ENCODE measurements at regions not wholly inside any gene's neighbourhood (a gene's known extent, or its start where the extent isn't known, plus 50 kb on each side); places are given as distances from the start of the nearest gene placed in this dataset.
"Not testable (repeated sequence)": the region's sequence is repeated elsewhere in the genome, so short reads cannot be mapped to it uniquely, and the experiment has no call there.

DNA sequence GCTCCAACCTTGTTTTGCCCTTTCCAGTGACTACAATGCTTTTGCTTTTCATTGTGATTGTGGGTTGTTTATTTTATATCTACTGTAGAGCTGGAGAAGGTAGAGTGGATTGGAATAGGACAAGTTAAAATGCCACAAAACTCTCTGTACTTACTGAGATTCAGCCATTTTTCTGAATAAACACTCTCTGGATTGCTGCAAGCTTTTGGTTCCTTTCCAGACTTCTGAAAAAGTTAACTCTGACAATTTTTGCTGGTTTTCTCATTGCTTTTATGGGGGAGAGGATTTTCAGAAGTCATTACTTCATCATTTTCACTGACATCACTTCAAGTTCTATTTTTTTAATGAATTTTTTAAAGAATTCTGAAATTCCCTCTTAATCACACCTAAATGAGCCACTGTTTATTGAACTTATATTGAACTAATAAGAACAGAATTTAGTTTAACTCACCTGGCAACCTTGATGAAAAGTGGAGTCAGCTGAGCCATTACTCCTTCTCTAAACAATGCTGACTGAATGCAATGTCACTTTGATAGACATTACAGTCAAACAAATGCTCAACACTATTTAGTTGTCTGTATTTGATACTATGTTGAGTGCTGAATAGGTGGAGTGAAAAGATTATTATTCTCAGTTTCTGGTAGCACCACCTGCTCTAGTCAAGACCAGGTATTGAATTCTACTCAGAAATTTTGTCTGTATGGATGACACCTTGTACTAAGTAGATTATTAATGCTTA, 303.5 kb downstream of the DLEU7 start:
- DNase-seq, result no peak

DNA sequence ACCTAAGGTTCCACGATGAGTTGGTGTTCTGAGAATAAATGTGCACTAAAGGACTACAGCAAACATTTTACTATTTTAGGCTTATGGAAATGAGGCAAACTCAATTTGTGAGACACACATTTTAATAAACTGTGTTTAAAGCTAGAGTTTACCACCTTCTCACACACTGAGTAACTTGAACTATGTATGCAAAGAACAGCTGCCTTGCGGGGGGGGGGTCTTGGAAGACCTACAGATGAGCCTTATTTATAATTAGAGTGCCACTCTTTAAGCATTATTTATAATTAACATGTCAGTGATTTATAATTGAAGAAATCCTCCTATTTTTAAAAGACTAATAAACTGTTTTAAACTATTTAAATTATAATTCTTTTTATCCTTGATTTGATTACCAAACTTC, 300.4 kb downstream of the DLEU7 start:
- DNase-seq, result no peak

DNA sequence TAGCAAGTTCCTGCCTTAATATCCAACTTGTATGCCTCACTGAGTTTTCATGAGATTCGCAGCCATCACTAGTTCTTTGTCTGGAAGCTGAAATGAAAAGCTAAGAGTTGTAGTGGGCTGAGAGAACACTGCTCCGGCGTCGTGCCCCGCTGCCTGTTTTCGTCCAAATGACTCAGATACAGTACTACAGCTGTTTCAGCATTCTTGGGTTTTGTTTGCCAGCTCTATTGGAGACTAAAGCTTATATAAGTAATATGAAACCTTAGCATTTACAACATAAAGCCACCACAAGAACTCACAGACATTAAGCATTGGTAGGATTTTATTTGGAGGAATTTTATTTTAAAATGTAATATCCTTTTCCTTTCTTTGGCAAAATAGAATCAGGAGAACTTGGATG, 299.7 kb downstream of the DLEU7 start:
- DNase-seq, result no peak

DNA sequence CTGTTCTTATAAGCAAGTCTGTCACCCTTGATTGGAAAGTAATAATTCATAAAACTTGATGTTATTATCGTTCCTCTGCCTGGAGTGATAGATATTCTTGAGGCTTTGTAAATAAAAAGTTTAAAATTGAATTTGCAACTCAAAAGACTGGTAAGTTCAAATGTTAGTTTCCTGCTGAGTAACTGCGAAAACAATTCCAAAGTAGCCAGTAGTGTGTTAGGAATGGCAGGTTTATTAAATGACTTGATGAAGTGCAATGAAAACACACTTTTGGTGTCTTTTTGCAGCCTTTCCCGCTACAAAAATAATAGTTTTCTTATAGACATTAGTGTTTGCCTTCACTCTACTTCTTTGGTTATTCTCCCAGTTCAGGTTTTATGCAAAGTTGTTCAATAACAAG, 299.3 kb downstream of the DLEU7 start:
- no peak for DNase-seq

DNA sequence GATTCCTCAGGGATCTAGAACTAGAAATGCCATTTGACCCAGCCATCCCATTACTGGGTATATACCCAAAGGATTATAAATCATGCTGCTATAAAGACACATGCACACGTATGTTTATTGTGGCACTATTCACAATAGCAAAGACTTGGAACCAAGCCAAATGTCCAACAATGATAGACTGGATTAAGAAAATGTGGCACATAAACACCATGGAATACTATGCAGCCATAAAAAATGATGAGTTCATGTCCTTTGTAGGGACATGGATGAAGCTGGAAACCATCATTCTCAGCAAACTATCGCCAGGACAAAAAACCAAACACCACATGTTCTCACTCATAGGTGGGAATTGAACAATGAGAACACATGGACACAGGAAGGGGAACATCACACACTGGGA, 296.3 kb downstream of the DLEU7 start:
- DNase-seq, result not testable (repeated sequence)

DNA sequence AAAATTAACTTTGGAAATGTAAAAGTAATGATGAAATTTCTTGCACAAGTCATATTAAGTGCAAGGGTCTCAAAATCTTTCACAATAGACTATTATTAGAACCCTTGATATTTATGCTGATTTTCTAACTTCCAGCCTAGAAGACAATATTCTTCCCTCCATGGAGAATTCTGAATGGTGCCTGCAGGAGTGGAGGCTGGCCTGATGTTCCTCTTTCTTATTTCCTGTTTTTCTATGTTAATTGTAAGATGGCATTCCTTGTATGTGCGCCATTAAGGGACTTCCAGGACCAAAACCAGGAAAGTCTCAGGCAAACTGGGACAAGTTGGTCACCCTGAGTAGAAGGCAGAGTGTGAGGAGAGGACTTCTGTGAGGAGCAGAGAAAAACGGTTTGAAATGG, 294.9 kb downstream of the DLEU7 start:
- no peak for DNase-seq

DNA sequence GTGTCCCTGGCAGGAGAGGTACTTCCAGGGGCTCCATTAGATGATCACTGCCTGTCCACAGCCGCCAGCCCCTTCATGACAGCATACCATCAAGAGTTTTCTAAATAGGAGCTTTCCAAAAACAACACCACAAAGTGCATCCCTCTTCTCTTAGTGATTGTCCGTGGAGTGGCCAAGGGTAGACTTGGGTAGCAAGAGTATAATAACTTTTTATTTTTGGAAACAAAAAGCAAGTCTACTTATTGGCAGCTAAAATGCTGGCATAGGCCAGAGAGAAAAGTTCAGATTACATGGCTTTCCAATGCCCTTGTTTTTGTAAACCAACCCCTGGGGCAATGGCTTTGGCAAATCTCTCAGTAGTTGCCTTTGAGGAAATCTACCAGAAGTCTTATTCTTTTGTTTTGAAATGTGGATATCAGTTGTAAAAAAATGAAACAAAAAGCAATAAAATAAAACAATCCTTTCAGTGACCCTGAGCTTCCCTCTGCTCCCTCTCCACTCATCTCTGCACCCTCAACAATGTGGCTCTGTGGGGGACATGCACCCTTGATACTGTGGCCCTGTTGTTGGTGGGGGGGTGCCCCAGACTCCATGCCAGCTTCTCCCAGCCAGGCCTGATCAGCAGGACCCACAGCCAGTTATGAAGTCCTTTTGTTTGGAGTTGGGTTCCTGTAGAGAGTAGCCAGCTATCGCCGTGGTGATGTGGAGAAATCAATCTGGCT, 294.1 kb downstream of the DLEU7 start:
- no peak for DNase-seq

DNA sequence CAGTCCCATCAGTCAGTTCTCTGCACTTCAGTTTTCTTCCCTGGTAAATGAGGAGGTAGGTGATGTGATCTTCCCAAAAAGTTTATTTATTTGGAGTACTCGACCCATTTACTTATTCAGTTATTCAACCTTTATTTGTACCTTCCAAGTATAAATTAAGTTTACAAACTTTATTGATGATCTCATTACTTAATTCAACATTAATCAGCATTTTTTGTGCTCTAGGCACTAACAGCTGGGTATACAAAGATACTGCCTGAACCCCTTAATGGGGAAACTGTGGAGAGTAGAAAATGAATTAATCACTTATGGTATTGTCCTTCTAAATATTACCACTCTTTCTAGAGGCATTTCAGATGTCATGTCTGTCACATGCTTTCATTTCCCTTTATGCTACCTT, 293.3 kb downstream of the DLEU7 start:
- DNase-seq, result no peak

DNA sequence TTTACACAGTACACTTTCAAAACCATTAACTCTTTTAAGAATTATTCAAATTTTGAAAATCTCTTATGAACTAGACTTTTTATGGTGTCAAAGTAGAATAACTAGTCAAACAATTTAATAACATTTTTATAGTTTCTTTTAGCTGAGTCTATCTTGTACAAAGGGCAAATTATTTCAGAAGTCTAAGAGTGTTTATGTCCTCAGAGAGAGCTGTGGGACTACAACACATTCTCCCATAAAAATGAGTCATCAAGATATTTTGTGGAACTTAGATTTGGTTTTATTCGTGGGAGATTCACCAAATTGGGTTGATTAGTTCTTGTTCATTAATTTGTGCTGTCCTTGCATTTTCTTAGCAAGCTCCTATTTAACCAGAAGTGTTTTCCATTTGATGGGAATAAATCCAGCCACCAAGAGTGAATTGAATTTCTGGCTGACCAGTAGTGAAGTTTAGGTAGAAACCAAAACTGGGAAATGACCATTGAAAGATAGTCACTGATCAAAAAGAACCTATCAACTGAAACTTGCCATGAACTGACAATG, 291.0 kb downstream of the DLEU7 start:
- DNase-seq, result no peak

DNA sequence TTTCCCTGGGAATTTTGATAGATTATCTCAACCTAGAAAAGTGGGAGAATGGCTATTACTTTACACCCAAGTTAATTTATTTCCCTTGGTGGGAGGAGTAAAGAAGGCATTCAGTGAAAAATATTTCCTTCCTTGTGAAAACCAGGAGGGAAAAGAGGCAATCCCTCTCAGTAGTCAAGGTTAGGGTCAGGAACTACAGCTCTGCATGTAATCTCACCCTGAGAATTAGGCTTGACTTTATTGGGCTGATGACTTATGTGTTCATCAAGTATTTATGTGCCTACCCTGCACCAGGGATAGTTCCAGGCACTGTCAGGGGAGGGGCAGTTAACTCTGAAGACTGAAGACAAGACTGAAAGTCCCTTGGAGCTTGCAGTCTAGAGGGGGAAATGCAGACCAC, 281.8 kb downstream of the DLEU7 start:
- no peak for DNase-seq

DNA sequence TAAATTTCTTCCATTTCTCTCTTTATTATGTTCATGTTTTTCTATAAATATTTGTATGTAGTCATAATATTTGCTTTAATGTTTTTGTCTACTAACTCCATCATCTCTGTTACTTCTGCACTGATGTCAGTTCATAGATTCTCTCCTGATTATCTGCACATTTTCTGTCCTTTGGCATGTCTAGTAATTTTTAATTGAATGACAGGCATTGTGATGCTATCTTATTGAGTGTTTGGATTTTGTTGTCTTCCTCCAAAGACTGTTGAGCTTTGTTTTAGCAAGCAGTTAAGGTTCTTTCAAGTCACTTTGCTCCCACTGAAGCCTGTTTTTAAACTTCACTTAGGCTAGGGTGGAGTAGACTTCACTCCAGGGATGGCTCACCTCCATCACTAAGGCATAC, 276.8 kb downstream of the DLEU7 start:
- DNase-seq, result no peak

DNA sequence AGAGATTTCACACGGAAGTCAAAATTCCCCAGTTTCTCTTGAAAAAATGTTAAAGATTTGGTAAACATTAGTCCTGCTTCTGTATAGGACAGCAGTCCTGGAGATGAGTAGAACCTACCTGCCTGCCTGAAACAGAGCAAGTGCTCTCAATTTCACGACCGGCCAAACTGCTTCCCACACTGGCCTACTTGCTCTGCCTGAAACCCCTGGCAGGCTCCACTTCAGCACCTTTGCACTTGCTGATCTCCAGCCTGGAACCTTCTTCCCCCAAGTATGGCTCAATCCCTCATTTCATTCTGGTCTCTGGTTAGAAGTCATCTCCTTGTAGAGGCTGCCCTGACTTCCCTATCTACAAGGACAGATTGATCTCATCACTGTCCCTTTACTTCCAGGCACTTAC, 271.4 kb downstream of the DLEU7 start:
- peak; percentile 25 for DNase-seq

DNA sequence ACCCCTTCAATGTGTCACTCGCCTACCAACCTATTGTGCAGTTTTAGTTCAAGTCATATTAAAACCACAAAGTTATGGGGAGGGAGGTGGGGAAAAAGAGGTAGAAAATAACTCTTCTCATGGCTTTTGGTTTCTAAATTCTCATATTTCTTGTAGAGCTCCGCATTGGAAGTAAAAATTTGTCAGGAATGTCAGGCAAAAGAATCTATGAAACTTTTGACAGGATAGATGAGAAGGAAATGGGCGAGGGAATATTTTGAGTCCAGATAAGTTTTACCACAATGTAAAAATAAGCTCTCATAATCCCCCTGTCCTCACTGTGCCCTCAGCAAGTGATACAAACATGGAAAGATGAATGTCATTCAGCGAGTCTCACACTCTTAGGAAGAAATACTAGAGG, 270.4 kb downstream of the DLEU7 start:
- no peak for DNase-seq

DNA sequence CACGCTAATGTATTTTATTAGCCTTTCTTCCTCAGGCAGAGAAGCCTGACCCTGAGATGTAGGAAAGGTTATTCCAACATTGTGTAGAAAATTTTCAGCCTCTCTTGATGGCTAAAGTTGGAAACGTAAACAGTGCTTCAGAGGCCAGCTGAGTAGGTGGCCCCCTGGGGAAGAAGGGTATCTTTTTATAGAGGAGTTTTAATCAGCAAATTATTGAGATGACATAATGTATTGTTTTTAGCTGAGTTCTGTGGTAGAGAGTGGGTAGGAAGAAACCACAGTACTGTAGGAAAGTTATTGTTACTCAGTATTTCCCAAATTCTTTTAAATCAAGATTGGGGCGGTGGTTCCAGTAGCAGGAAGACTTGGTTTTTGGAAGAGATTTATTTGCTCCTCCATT, 268.8 kb downstream of the DLEU7 start:
- no peak for DNase-seq

DNA sequence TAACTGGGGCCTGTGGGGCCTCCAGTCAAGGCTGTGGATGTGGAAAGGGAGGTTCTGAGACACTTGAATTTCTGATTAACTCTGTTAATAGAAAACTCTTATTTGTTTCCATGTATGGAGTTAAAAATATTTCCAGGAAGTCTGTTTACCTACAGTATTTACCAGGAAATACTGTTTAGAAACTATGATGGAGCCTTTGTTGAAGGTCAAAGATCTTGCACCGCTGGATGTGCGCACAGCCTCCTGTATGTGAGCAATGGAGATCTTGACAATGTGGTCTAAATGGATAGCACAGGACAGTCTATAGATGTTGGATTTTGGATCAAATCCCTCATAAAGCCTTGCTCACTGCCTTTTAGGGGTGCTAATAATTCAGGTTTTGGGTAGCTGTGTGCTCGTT, 268.4 kb downstream of the DLEU7 start:
- no peak for DNase-seq

DNA sequence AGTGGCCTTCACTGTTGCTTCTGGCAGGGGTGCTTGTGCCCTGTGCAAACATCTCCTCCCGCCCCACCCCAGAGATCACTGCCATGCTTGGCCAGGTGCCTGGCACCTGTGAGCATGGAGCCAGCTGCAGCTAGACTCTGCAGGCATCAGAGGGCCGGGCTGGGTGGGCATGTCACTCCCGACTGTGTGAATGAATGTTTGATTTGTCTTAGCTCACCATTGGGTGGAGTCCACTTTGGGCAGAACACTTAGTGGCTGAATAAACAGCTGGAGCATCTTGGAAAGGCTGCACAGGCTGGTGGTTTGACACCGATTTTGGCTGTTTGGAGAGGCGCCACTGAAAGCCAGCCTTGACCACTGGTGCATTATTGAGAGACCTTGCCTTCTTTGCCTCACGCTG, 267.3 kb downstream of the DLEU7 start:
- no peak for DNase-seq

DNA sequence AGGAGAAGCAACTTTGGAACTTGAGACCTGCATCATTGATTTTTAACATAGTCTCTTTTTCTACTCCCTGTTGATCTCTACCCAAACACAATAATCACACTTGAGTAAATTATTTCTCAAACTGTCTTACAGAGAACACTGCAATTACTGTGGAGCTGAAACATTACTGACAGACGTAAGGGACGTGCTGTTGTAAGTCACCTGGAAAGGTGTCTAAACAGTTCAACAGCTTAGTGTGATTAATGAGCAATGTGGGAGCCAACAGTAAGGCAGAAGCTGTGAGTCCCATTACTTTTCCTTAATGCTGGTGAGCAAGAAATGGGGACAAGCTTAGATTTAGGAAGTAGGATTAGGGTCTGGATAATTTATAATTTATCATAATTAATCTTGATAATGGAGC, 265.7 kb downstream of the DLEU7 start:
- no peak for DNase-seq

DNA sequence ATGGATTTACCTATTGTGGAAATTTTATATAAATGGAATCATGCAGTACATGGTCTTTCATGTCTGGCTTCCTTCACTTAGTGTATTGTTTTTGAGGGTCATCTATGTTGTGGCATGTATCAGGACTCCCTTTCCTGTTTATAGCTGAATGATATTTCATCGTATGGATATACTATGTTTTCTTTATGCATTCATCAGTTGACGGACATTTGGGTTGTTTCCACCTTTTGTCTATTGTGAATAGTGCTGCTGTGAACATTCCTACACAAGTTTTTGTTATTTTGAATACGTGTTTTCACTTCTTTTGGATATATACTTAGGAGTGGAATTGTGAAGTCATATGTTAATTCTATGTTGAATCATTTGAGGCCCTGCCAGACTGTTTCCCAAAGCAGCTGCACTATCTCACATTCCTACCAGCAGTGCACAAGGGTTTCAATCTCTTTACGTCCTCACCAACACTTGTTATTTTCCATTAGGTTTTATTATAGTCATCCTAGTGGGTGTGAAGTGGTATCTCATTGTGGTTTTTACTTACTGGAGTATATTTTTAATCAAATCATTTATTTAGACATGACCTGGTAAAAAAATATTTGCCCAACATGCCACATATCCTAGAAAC, 262.7 kb downstream of the DLEU7 start:
- DNase-seq, result no peak

DNA sequence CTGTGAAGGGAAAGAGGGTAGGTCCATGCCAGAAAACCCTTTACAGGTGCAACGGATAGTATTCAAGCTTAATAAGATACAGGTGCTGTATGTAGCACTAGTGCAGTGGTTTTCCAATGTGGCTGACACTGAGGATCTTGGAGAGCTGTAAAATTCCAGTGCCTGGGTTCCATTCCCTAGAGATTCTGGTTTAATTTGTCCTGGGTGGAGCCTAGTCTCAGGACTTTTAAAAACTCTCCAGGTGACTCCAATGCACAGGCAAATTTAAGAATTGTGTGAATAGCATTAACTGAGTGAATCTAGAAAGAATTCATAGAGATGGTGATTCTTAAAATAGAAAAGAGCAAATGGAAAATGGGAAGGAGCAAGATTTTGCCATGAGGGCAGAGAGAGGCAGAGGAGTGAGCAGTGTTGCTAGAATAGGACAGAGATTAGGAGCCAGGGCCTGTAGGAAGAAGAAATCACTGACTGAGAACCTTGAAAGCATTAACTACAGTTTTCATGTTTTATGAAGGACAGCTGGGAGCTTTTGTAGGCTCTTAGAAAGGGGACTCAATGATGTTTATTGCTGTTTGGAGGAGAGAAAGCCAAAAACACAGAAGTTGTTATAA, 261.8 kb downstream of the DLEU7 start:
- DNase-seq, result no peak

DNA sequence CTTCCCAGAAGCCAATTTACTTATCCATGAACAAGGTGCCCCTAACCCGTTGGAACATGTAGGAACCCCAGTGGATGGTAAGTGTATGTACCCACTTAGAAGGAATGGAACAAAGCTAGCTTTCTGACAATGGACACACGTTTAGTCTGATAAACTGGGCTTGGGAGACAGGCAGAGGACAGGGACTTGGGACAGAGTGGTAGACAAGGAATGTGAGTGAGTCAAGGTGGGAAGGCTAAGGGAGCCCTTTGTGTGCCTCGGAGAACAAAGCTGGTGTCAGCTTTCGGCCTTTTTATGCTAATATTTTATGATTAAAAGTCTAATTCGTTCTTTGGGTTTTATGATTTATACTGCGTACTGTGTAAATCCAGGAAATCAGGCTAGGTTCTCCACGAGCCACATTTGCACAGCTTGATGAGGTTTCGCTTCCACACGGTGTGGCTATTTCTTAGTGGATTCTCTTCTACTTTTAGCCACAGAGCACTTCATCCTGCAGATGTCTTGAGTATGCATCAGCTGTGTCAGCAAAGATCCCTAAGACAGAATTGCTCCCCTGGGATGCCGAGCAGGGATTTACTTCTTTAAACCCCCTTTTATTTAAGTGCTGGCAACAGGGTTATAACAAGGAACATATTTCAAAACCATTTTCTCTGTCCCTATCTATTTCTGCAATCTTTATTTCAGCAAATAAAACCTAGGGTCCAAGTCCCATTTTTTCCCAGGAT, 258.5 kb downstream of the DLEU7 start:
- no peak for DNase-seq

DNA sequence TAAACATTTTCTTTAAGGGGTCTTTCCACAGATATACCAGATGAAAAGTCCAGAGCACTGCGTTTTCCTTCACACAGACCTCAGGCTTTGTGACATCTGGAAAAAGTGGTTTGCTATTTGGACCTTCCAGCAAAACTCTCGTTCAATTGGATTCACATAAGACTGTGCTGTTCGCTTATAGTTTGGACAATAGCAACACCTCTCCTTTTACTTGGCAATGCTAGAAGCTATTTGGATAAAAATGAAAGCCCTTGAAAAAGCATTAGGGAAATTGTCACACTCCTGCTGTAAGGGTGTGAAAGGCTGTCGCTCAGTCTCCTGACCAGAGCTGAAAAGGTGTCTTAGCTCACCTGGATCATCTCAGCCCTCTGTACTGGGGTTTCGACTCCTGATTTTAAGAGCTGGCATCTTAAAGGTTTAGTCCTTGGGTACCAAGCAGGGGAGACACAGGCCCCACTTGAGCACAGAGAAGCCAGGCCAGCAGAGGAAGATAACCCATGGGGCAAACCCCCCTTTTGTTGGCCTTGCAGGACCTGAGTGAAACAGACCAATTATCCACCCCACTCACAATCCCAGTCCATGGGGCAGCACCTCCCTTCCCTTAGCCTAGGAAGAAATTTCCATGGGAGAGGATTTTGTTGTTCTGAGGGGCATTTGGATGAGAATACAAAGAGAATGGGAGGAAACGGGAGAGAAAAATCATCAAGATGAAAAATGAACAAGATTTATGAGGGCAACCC, 257.6 kb downstream of the DLEU7 start:
- DNase-seq, result no peak

DNA sequence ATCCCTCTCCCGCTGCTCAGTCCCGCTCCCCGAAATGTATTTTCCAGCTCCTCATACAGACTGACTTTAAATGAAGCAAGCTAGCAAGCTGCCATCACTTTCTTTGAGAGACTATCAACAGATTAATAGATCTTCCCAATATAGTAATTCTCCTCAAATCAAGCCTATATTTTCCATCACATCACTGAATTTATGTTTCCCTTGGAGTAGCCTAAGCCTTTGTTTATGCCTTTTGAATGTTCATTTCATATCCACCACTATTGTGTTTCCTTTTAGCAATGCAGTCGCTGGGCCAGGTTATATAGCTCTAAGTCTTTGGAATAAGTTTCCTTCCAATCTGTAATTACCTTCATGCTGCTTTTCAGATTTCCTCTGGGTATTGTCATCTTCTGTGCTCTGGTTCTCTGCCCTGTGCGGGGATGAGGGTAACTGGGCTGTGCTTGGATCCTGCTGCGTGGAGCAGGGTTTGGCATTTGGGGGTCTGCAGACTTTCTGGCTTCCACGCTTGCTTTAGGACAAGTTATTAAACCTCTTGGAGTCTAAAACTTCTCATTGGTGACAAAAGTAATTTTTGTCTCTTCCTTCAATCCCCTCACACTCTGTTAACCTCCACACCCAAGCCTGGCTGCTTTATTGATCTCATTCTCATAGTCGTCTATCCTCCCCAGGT, 256.9 kb downstream of the DLEU7 start:
- no peak for DNase-seq
